Uterus (tissue), 2 donors: ENCODE measurements at regions not wholly inside any gene's neighbourhood (a gene's known extent, or its start where the extent isn't known, plus 50 kb on each side); places are given as distances from the start of the nearest gene placed in this dataset.

ENCODE experiments used
- POLR2A ChIP-seq, 2 donors: fragments of 450-650 bp; IDR thresholded peaks; one replicate each; pipeline ENCODE4 v1.6.1; 2016; ENCODE audit warnings: antibody characterized with exemption in 2 of 2, mild to moderate bottlenecking in 1 of 2, moderate library complexity in 1 of 2
- TF ChIP-seq, protein P1 (sequence below), 4 experiments: fragments of 200-600 bp in 2 of 4; fragments of 450-650 bp in 2 of 4; sonication (generic) in 2 of 4; IDR thresholded peaks; one replicate each; pipeline ENCODE4 v1.5.1; 2016 to 2019; ENCODE audit warnings: antibody characterized with exemption in 4 of 4, mild to moderate bottlenecking in 2 of 4, moderate library complexity in 1 of 4

DNA sequence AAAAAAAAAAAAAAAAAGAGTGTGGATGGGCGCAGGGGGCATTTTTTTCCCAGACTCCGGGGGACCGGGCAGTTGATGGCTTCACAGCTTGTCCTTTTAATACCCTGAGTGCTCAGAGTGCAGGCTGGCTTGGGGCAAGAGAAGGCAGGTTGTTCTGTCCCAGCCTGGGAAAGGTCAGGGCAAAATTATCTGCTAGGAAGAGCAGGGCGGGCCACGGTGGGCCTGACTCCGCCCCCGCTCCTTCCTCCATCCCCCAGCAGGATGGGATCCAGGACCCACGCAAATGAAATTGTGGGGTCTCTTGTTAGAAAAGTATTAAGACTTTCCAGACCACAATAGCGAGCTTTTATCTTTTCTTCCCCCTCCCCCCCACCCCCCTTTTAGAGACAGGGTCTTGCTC lies 70.7 kb downstream of the PTPRS start:
- no peak for TF ChIP-seq POLR2A (IDR thresholded peaks at IDR 0.05)
- TF ChIP-seq, protein P1, sequence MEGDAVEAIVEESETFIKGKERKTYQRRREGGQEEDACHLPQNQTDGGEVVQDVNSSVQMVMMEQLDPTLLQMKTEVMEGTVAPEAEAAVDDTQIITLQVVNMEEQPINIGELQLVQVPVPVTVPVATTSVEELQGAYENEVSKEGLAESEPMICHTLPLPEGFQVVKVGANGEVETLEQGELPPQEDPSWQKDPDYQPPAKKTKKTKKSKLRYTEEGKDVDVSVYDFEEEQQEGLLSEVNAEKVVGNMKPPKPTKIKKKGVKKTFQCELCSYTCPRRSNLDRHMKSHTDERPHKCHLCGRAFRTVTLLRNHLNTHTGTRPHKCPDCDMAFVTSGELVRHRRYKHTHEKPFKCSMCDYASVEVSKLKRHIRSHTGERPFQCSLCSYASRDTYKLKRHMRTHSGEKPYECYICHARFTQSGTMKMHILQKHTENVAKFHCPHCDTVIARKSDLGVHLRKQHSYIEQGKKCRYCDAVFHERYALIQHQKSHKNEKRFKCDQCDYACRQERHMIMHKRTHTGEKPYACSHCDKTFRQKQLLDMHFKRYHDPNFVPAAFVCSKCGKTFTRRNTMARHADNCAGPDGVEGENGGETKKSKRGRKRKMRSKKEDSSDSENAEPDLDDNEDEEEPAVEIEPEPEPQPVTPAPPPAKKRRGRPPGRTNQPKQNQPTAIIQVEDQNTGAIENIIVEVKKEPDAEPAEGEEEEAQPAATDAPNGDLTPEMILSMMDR (IDR thresholded peaks at IDR 0.05), result no peak
